H1 (cell line): ENCODE measurements at regions not wholly inside any gene's neighbourhood (a gene's known extent, or its start where the extent isn't known, plus 50 kb on each side); places are given as distances from the start of the nearest gene placed in this dataset.

Experiments used
- CTCF ChIA-PET: fragments of 300-600 bp; sonication (Branson Sonifier 250); formaldehyde crosslinking; loops from one replicate; lab custom pipeline; 2021; ENCODE audit not compliant: partially characterized antibody; lab: Charles Lee
- POLR2A ChIA-PET: fragments of 300-600 bp; sonication (Branson Sonifier 250); formaldehyde crosslinking; loops from one replicate; lab custom pipeline; 2021; ENCODE audit warnings: inconsistent platforms; ENCODE audit not compliant: partially characterized antibody; lab: Charles Lee
- DNase-seq, 2 experiments: peaks; one replicate each; pipeline versions ENCODE4 v3.0.0 to v3.0.0-alpha.2; 2010 to 2022; ENCODE audit warnings: low spot score in 2 of 2, low read depth in 1 of 2, mixed read lengths in 1 of 2
- FAIRE-seq: peaks from 2 replicates; lab custom pipeline; 2011; peaks lifted over from hg19 to GRCh38; lab: Jason Lieb, UNC
- H2AFZ ChIP-seq: 2 replicates; pipeline ENCODE4 v1.8.1; 2012; ENCODE audit warnings: low read length, inconsistent platforms
- H2AK5ac ChIP-seq: 2 replicates; pipeline ENCODE4 v1.6.1; 2013; ENCODE audit warnings: low read depth, low read length
- H2BK120ac ChIP-seq: replicated peaks from 2 replicates; pipeline ENCODE3; 2013; ENCODE audit warnings: low read depth, low read length, inconsistent platforms
- H2BK12ac ChIP-seq: 2 replicates; pipeline ENCODE4 v1.6.1; 2013; ENCODE audit warnings: low read depth, low read length
- H2BK15ac ChIP-seq: 2 replicates; pipeline ENCODE4 v1.6.1; 2013; ENCODE audit warnings: low read length
- H2BK20ac ChIP-seq: 2 replicates; pipeline ENCODE4 v1.6.1; 2013; ENCODE audit warnings: low read length
- H2BK5ac ChIP-seq: 2 replicates; pipeline ENCODE4 v1.6.1; 2013; ENCODE audit warnings: low read depth, low read length
- H3K14ac ChIP-seq: 2 replicates; pipeline ENCODE4 v1.6.1; 2013; ENCODE audit warnings: inconsistent platforms; ENCODE audit not compliant: insufficient read length
- H3K18ac ChIP-seq: 2 replicates; pipeline ENCODE4 v1.6.1; 2013; ENCODE audit warnings: low read length; ENCODE audit errors: extremely low read depth
- H3K23ac ChIP-seq: 2 replicates; pipeline ENCODE4 v1.6.1; 2013; ENCODE audit warnings: inconsistent platforms; ENCODE audit not compliant: insufficient read length
- H3K23me2 ChIP-seq: 2 replicates; pipeline ENCODE4 v1.6.1; 2013; ENCODE audit warnings: low read depth, low read length
- H3K27ac ChIP-seq: 2 replicates; pipeline ENCODE4 v1.6.1; 2011; ENCODE audit warnings: low read depth, low read length, inconsistent platforms
- H3K27me3 ChIP-seq, 4 experiments: replicated peaks in 1 of 4; 1 replicate in 1 of 4; 2 replicates in 3 of 4; pipeline versions ENCODE4 v1.6.1 to v1.8.1; 2011 to 2013; ENCODE audit warnings: low read length in 3 of 4, mild to moderate bottlenecking in 3 of 4, inconsistent platforms in 2 of 4, mixed read lengths in 2 of 4, moderate library complexity in 1 of 4; ENCODE audit not compliant: control insufficient read depth in 3 of 4, insufficient read depth in 3 of 4; ENCODE audit errors: extremely low read depth in 1 of 4
- H3K36me3 ChIP-seq, 4 experiments: 2 replicates each; pipeline versions ENCODE4 v1.6.1 to v1.8.1; 2011 to 2013; ENCODE audit warnings: mild to moderate bottlenecking in 4 of 4, low read length in 3 of 4, moderate library complexity in 2 of 4, control low read depth in 1 of 4, inconsistent platforms in 1 of 4; ENCODE audit not compliant: insufficient read depth in 4 of 4, control insufficient read depth in 2 of 4
- H3K4ac ChIP-seq: replicated peaks from 2 replicates; pipeline ENCODE3; 2013; ENCODE audit warnings: low read length, low read depth, mixed read lengths, inconsistent platforms; ENCODE audit not compliant: insufficient read length
- H3K4me1 ChIP-seq, 4 experiments: replicated peaks in 1 of 4; 1 replicate in 1 of 4; 2 replicates in 3 of 4; pipeline versions ENCODE4 v1.6.1 to v1.8.1; 2011 to 2013; ENCODE audit warnings: low read length in 3 of 4, inconsistent platforms in 2 of 4, mixed read lengths in 1 of 4; ENCODE audit not compliant: insufficient read depth in 4 of 4, control insufficient read depth in 3 of 4
- H3K4me2 ChIP-seq, 2 experiments: 2 replicates each; pipeline versions ENCODE4 v1.6.1 to v1.8.1; 2011 to 2013; ENCODE audit warnings: low read depth in 2 of 2, low read length in 2 of 2, control low read depth in 1 of 2, inconsistent platforms in 1 of 2, mild to moderate bottlenecking in 1 of 2; ENCODE audit not compliant: insufficient read depth in 1 of 2
- H3K4me3 ChIP-seq, 4 experiments: fragments of 200-600, 300-600 bp in 1 of 4; sonication (generic), shearing (Covaris generic), sonication (Bioruptor Twin) in 1 of 4; 2 replicates each; pipeline versions ENCODE4 v1.5.1 to v1.8.1; 2011 to 2016; ENCODE audit warnings: low read length in 4 of 4, low read depth in 3 of 4, control low read depth in 2 of 4, inconsistent platforms in 2 of 4, mild to moderate bottlenecking in 2 of 4, mixed read lengths in 1 of 4, moderate library complexity in 1 of 4; ENCODE audit not compliant: insufficient read depth in 2 of 4; ENCODE audit errors: extremely low read depth in 1 of 4
- H3K56ac ChIP-seq: replicated peaks from 2 replicates; pipeline ENCODE3; 2013; ENCODE audit warnings: low read depth, mild to moderate bottlenecking, mixed read lengths, low read length, inconsistent platforms; ENCODE audit not compliant: insufficient read length
- H3K79me1 ChIP-seq: 2 replicates; pipeline ENCODE4 v1.6.1; 2013; ENCODE audit warnings: low read depth, low read length, control low read depth
- H3K79me2 ChIP-seq, 2 experiments: 2 replicates each; pipeline versions ENCODE4 v1.6.1 to v1.8.1; 2012 to 2013; ENCODE audit warnings: low read length in 2 of 2, mild to moderate bottlenecking in 2 of 2, inconsistent platforms in 1 of 2; ENCODE audit not compliant: insufficient read depth in 2 of 2, control insufficient read depth in 1 of 2
- H3K9ac ChIP-seq, 4 experiments: replicated peaks in 1 of 4; 1 replicate in 1 of 4; 2 replicates in 3 of 4; pipeline versions ENCODE4 v1.6.1 to v1.8.1; 2011 to 2013; ENCODE audit warnings: low read depth in 3 of 4, low read length in 3 of 4, control low read depth in 2 of 4, mild to moderate bottlenecking in 2 of 4, moderate library complexity in 2 of 4, inconsistent platforms in 1 of 4; ENCODE audit errors: extremely low read depth in 1 of 4
- H3K9me3 ChIP-seq, 2 experiments: 2 replicates each; pipeline versions ENCODE4 v1.6.1 to v1.8.1; 2012 to 2013; ENCODE audit warnings: mild to moderate bottlenecking in 2 of 2, moderate library complexity in 2 of 2, control low read depth in 1 of 2, inconsistent platforms in 1 of 2, low read depth in 1 of 2, low read length in 1 of 2, mixed read lengths in 1 of 2; ENCODE audit not compliant: insufficient read depth in 2 of 2
- H4K20me1 ChIP-seq, 2 experiments: replicated peaks in 1 of 2; 2 replicates each; pipeline versions ENCODE3 to v1.8.1; 2011 to 2013; ENCODE audit warnings: inconsistent platforms in 2 of 2, low read length in 2 of 2, mild to moderate bottlenecking in 1 of 2; ENCODE audit not compliant: insufficient read depth in 2 of 2, control insufficient read depth in 1 of 2
- H4K5ac ChIP-seq: 2 replicates; pipeline ENCODE4 v1.6.1; 2013; ENCODE audit warnings: low read length, low read depth, mixed read lengths, inconsistent platforms; ENCODE audit not compliant: insufficient read length
- H4K8ac ChIP-seq: 2 replicates; pipeline ENCODE4 v1.8.0; 2013; ENCODE audit warnings: mild to moderate bottlenecking, moderate library complexity, low read length, inconsistent platforms; ENCODE audit not compliant: insufficient read depth; ENCODE audit errors: extremely low read depth
- H4K91ac ChIP-seq: replicated peaks from 2 replicates; pipeline ENCODE3; 2013; ENCODE audit warnings: low read length, mixed read lengths, inconsistent platforms; ENCODE audit not compliant: insufficient read length
- NRF1 ChIP-seq: IDR thresholded peaks from 2 replicates; pipeline ENCODE4 v1.6.1; 2011; ENCODE audit warnings: mild to moderate bottlenecking, low read depth, low read length, improper control_type of control experiment
- WGBS, 2 experiments: shearing (Covaris generic) in 1 of 2; methylation state at CpG; one replicate each; pipeline versions ENCODE4 v1.1.6 to v1.1.7; 2013 to 2015; ENCODE audit warnings: low lambda C conversion rate in 2 of 2, mixed read lengths in 2 of 2, inconsistent platforms in 1 of 2, low coverage in 1 of 2, missing lambda C conversion rate in 1 of 2; ENCODE audit not compliant: insufficient replicate concordance in 2 of 2, insufficient coverage in 1 of 2, insufficient read length in 1 of 2; ENCODE audit errors: extremely low coverage in 1 of 2, missing lambda C conversion rate in 1 of 2; 5-methylcytosine and 5-hydroxymethylcytosine counted together

- ChIA-PET POLR2A (no interaction called here), CTCF (interaction anchor here (0.9 kb wide), 1 partner anchor 11 kb away, joined by 3 read pairs; no protein-coding TSS in a partner anchor)
- H2BK20ac ChIP-seq = no peak overlapping the region
- no peak overlapping the region for H4K91ac ChIP-seq
- DNase-seq (no peak), FAIRE-seq (no peak)
- H2BK120ac ChIP-seq = no peak overlapping the region
- TF ChIP-seq NRF1 = no peak
- no peaks in the 10 kb centered on the region for H4K20me1 ChIP-seq
- WGBS, 2 experiments = 90% methylated on average over 2 of the region's 2 CpGs; no CpG with 5 or more reads in 1 of the 2 experiments
- H3K56ac ChIP-seq = no peak overlapping the region
- H3K23me2 ChIP-seq = no peaks in the 10 kb centered on the region
- H2BK5ac ChIP-seq = no peak overlapping the region
- no peak overlapping the region for H3K4me3 ChIP-seq
- H3K4me1 ChIP-seq = peaks cover 0 to 3% (median 0%) of the 10 kb centered on the region in 4 experiments; a peak in 1 of 7 replicates
- H4K5ac ChIP-seq = no peak overlapping the region
- no peaks in the 10 kb centered on the region for H3K79me2 ChIP-seq
- no peaks in the 10 kb centered on the region for H3K79me1 ChIP-seq
- no peaks in the 10 kb centered on the region for H3K36me3 ChIP-seq
- no peaks in the 10 kb centered on the region for H3K27me3 ChIP-seq
- no peak overlapping the region for H3K4me2 ChIP-seq
- no peak overlapping the region for H3K14ac ChIP-seq
- H3K9me3 ChIP-seq = no peaks in the 10 kb centered on the region
- H3K4ac ChIP-seq = no peak overlapping the region
- H2BK15ac ChIP-seq = no peak overlapping the region
- no peak overlapping the region for H3K18ac ChIP-seq
- H3K27ac ChIP-seq = no peak overlapping the region
- no peak overlapping the region for H4K8ac ChIP-seq
- H2AFZ ChIP-seq = no peak overlapping the region
- H3K9ac ChIP-seq = no peak overlapping the region
- H3K23ac ChIP-seq = no peak overlapping the region
- H2AK5ac ChIP-seq = no peak overlapping the region
- H2BK12ac ChIP-seq = no peak overlapping the region
These were observed 76.0 kb upstream of the TMC1 start for GRCh38 chr9:72445306-72445995.
